Panc1 (cell line): ENCODE measurements at regions not wholly inside any gene's neighbourhood (a gene's known extent, or its start where the extent isn't known, plus 50 kb on each side); places are given as distances from the start of the nearest gene placed in this dataset.

Experiments used
- ATAC-seq: fragments of 200-7000 bp; cut with Tn5 transposase; 2 replicates; pipeline ENCODE4 v1.9.1; 2020; ENCODE audit warnings: mild to moderate bottlenecking, moderate library complexity
- BruUV-seq: library from RNA; stranded (reverse); fragments of 400-500 nt; replicated peaks from 2 replicates; lab custom pipeline; 2021; lab: Mats Ljungman, UMichigan
- CTCF ChIA-PET: fragments of 300-600 bp; sonication (Branson Sonifier 250); formaldehyde crosslinking; loops from one replicate; lab custom pipeline; 2022; ENCODE audit warnings: antibody characterized with exemption; lab: Charles Lee
- POLR2A ChIA-PET: fragments of 300-600 bp; sonication (Branson Sonifier 250); formaldehyde crosslinking; loops from one replicate; lab custom pipeline; 2022; ENCODE audit warnings: antibody characterized with exemption; lab: Charles Lee
- DNase-seq: peaks from one replicate; pipeline ENCODE4 v3.0.0-alpha.2; 2010; ENCODE audit warnings: low read depth, low spot score
- H3K27ac ChIP-seq: 2 replicates; pipeline ENCODE4 v1.5.1; 2011; ENCODE audit warnings: mild to moderate bottlenecking, low read length, inconsistent platforms
- H3K27me3 ChIP-seq: fragments of 200-500 bp; sonication (Bioruptor generic); 2 replicates; pipeline ENCODE4 v1.6.0; 2014; ENCODE audit warnings: low read length, inconsistent platforms; ENCODE audit not compliant: control insufficient read depth, insufficient read depth
- H3K36me3 ChIP-seq: fragments of 200-500 bp; sonication (Bioruptor generic); 2 replicates; pipeline ENCODE4 v1.5.1; 2014; ENCODE audit warnings: inconsistent platforms, mild to moderate bottlenecking, low read length, moderate library complexity; ENCODE audit not compliant: control insufficient read depth, insufficient read depth
- H3K4me1 ChIP-seq: 2 replicates; pipeline ENCODE4 v1.5.1; 2011; ENCODE audit warnings: inconsistent platforms, mild to moderate bottlenecking, low read length, moderate library complexity; ENCODE audit not compliant: control insufficient read depth, insufficient read depth
- H3K4me3 ChIP-seq, 2 experiments: 2 replicates each; pipeline ENCODE4 v1.5.1; 2011 to 2012; ENCODE audit warnings: low read depth in 2 of 2, low read length in 2 of 2, mild to moderate bottlenecking in 2 of 2, inconsistent platforms in 1 of 2, moderate library complexity in 1 of 2
- H3K9me3 ChIP-seq: fragments of 200-500 bp; sonication (Bioruptor generic); 2 replicates; pipeline ENCODE4 v1.5.1; 2014; ENCODE audit warnings: low read depth, mild to moderate bottlenecking, inconsistent platforms, low read length, moderate library complexity; ENCODE audit not compliant: control insufficient read depth, insufficient read depth
- CTCF ChIP-seq: fragments of 450-650 bp; IDR thresholded peaks from 2 replicates; pipeline ENCODE4 v1.5.1; 2017; ENCODE audit warnings: mild to moderate bottlenecking
- POLR2AphosphoS5 ChIP-seq: IDR thresholded peaks from 2 replicates; pipeline ENCODE4 v1.6.1; 2012; ENCODE audit warnings: mild to moderate bottlenecking, low read depth, low read length, moderate library complexity
- REST ChIP-seq, 2 experiments: IDR thresholded peaks; 2 replicates each; pipeline ENCODE4 v1.6.1; 2011 to 2012; ENCODE audit warnings: low read depth in 2 of 2, control low read depth in 1 of 2, low read length in 1 of 2, mild to moderate bottlenecking in 1 of 2, moderate library complexity in 1 of 2; ENCODE audit not compliant: insufficient read depth in 1 of 2
- SIN3A ChIP-seq: IDR thresholded peaks from 2 replicates; pipeline ENCODE4 v1.6.1; 2012; ENCODE audit warnings: low read depth, mild to moderate bottlenecking, low read length, moderate library complexity, borderline replicate concordance; ENCODE audit not compliant: insufficient read depth
- TCF7L2 ChIP-seq: IDR thresholded peaks from 2 replicates; pipeline ENCODE4 v1.6.1; 2011; ENCODE audit warnings: mild to moderate bottlenecking, low read depth, low read length, inconsistent platforms
- in situ Hi-C: cut with HindIII; loops from 2 replicates; pipeline ENCODE4 v1.10.0; 2016; ENCODE audit warnings: low sequenced_read_pairs, low pct_unique_long_range_greater_than_20kb
- intact Hi-C: fragments of 100-400 bp; cut with micrococcal nuclease; formaldehyde crosslinking; loops from one replicate; pipeline ENCODE4 v1.10.0; 2022; ENCODE audit not compliant: unreplicated experiment

DNA sequence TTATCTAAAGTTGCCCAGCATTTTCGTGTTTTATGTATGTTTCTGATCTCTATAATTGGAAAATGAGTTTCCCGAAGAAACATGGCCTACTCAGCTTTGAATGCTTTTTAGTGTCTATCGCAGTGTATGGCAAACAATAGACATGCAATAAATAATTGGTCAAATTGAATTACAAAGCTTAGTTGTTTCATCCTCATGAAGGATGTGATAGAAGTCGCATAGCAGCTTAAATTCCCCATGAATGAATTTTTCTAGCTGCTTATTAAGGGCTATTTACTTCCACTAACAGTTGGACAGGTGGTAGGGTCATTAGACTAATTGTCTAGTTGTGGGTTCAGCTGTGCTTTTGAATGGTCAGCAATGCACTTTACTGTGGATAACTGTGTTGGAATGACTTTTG, 467.3 kb upstream of the MBL2 start:
- no peak for ATAC-seq
- no peak overlapping the region for H3K4me3 ChIP-seq
- TF ChIP-seq TCF7L2 (no peak), CTCF (no peak), REST (IDR thresholded peaks at IDR 0.05; ENCODE audit: insufficient read depth in 1 of 2, low read depth in 2 of 2, low read length in 1 of 2) (no peak), POLR2AphosphoS5 (no peak), SIN3A (no peak)
- ChIA-PET POLR2A (no interaction called here), CTCF (no interaction called here)
- no peaks in the 10 kb centered on the region for H3K27me3 ChIP-seq
- no peak overlapping the region for H3K27ac ChIP-seq
- H3K36me3 ChIP-seq = no peaks in the 10 kb centered on the region
- no TSS peak for BruUV-seq
- H3K4me1 ChIP-seq = no peaks in the 10 kb centered on the region
- in situ Hi-C loops (no loop called here), intact Hi-C loops (no loop called here)
- no peaks in the 10 kb centered on the region for H3K9me3 ChIP-seq
- no peak for DNase-seq

- no TSS peak for BruUV-seq
- ChIA-PET POLR2A (no interaction called here), CTCF (no interaction called here)
- Histone ChIP-seq H3K27ac (no peak overlapping the region), H3K9me3 (no peaks in the 10 kb centered on the region), H3K27me3 (no peaks in the 10 kb centered on the region), H3K4me1 (no peaks in the 10 kb centered on the region), H3K4me3 (no peak overlapping the region), H3K36me3 (no peaks in the 10 kb centered on the region)
- in situ Hi-C loops (no loop called here), intact Hi-C loops (no loop called here)
- TF ChIP-seq CTCF = no peak
- no peak for TF ChIP-seq REST (IDR thresholded peaks at IDR 0.05; ENCODE audit: insufficient read depth in 1 of 2, low read depth in 2 of 2, low read length in 1 of 2)
- TF ChIP-seq POLR2AphosphoS5 = no peak
- TF ChIP-seq SIN3A = no peak
- no peak for TF ChIP-seq TCF7L2
- no peak for ATAC-seq
- DNase-seq = no peak
Observed at GRCh38 chr10:53236941-53237340, 464.4 kb upstream of the MBL2 start.
